Adrenal gland (tissue), 5 donors: ENCODE measurements at regions not wholly inside any gene's neighbourhood (a gene's known extent, or its start where the extent isn't known, plus 50 kb on each side); places are given as distances from the start of the nearest gene placed in this dataset.

Experiments
- CTCF ChIP-seq, 6 experiments: fragments of 450-650 bp in 4 of 6; fragments of 200-600 bp in 2 of 6; sonication (generic) in 1 of 6; IDR thresholded peaks; 1 replicate in 5 of 6; 2 replicates in 1 of 6; pipeline versions ENCODE4 v1.5.1 to v1.8.0; 2016 to 2021; ENCODE audit warnings: antibody characterized with exemption in 6 of 6, mild to moderate bottlenecking in 2 of 6, moderate library complexity in 1 of 6
- POLR2A ChIP-seq, 2 donors: fragments of 450-650 bp; IDR thresholded peaks; one replicate each; pipeline ENCODE4 v1.6.1; 2017; ENCODE audit warnings: antibody characterized with exemption in 2 of 2, mild to moderate bottlenecking in 2 of 2, moderate library complexity in 1 of 2
- donor health status: DM: no; HTN: no; CAD: no.

- TF ChIP-seq CTCF (IDR thresholded peaks at IDR 0.05) (no peak), POLR2A (IDR thresholded peaks at IDR 0.05) (no peak)
Measured at GRCh38 chr16:62503073-62503472, 466.8 kb upstream of the CDH8 start.
